ENCODE measurements at regions not wholly inside any gene's neighbourhood (a gene's known extent, or its start where the extent isn't known, plus 50 kb on each side); places are given as distances from the start of the nearest gene placed in this dataset.

- TF ChIP-seq CTCF (IDR thresholded peaks at IDR 0.05; ENCODE audit: low read depth, low read length) (no peak), POLR2A (IDR thresholded peaks at IDR 0.05; ENCODE audit: extremely low read depth, insufficient read length) (no peak), MAX (IDR thresholded peaks at IDR 0.05; ENCODE audit: low read depth, low read length) (no peak), MYC (IDR thresholded peaks at IDR 0.05; ENCODE audit: low read depth, low read length) (no peak)
Observed at GRCh38 chr5:167412556-167412955, 878.9 kb upstream of the WWC1 start.

Measured in NB4 (cell line).